ENCODE measurements at regions not wholly inside any gene's neighbourhood (a gene's known extent, or its start where the extent isn't known, plus 50 kb on each side); places are given as distances from the start of the nearest gene placed in this dataset.

DNA sequence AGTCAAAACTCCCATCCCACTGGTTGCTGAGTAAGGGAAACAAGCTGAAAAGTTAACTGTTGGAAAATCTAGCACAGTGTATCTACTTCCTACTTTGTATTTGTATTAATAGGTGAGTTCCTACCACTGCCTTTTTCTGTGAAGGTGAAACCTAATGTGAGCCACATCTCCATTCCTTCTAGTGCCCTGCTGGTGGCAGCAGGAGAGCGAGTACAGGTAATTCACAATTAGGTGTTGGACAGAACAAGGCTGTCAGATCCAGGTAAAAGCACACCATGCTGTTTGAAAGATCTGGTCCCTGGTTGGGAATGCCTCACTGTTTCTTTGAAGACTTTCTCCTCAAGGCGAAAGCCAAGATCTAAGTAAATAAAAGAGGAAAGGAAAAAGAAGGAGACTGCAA, 528.4 kb downstream of the PKHD1 start:
- DNase-seq = no peak

DNA sequence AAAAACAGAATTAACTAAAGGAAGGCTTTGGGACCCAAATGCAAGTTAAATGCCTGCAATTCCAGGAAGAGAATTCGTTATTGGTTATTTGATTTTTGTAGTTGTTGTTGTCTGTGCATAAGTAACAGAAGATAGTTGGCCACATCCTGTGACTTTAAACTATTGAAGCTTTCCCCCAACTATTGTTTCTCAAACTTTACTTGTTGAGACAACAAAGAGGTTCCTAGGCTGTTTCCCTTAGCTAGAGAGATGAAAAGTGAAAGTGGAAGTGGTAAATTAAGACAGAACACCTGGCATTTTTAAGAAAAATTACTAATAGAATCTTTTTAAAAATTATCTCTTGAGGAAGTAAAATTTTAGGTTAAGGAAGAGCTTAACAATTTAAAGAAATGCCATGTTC, 525.2 kb downstream of the PKHD1 start:
- no peak for DNase-seq

Data from NCI-H524 (cell line).